Stimulated activated CD4-positive, alpha-beta T cell treated with anti-CD3 and anti-CD28 coated beads, TNF-alpha, amount 100 ng/mL, for 48 hours (primary cell): ENCODE measurements at regions not wholly inside any gene's neighbourhood (a gene's known extent, or its start where the extent isn't known, plus 50 kb on each side); places are given as distances from the start of the nearest gene placed in this dataset.
"Not testable (repeated sequence)": the region's sequence is repeated elsewhere in the genome, so short reads cannot be mapped to it uniquely, and the experiment has no call there.

Source experiments
- DNase-seq, 3 donors: peaks; one replicate each; pipeline ENCODE4 v3.0.0-alpha.2; 2020; ENCODE audit warnings: low read depth in 3 of 3

DNA sequence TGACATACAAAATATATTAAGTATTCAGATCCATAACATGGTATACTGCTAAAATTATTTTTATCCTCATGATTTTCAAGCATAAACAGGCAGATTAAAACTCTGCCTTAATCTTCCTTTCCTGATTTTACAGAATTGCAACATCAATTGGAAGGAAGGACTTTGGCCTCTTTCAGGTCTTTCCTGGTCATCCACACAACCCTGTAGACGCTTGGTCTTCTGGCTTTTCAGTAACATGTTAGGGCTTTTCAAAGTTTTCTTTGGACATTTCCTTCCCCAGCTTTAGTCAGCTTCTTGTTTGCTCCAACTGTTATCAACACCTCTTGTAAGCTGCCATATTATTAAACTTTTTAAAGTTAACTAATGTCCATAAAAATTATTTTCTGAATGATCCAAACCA is 1364.9 kb upstream of the NRXN1 start:
- DNase-seq, result no peak

DNA sequence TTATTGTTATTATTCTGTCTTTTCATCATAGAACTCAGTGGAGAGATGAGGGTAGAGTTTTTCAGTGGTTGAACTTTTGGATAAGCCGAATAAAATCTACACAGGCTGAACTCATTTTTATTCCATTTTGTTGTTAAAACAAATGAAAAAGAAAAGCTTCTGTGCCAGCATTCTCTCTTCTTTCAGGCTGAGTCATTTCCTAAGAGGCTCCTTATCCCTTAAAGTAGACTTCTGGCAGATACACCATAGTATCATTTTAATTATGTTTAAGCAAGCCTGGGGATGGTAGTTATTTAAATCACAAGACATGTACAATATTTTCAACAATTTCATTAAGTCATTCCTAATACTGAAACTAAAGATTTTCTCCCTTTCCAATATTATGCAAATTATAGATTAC is 1364.0 kb upstream of the NRXN1 start:
- no peak for DNase-seq

DNA sequence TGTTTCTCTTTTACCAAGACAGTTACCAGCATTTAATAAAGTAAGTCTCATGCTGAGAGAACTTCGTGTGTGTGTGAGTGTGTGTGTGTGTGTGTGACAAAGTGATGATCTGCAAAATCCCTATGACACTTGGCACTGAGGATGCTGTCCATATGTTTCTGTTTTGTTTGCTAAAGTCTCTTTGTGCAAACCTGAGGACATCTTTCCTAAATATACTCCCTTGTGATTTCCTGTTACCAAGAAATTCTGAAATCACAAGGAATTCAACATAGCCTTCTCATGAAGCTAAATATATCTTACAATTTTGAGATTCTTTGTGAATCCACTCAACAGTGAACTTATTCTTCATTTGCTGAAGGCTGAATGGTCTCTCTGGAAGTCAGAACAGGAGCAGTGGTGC is 1359.7 kb upstream of the NRXN1 start:
- DNase-seq, result no peak

DNA sequence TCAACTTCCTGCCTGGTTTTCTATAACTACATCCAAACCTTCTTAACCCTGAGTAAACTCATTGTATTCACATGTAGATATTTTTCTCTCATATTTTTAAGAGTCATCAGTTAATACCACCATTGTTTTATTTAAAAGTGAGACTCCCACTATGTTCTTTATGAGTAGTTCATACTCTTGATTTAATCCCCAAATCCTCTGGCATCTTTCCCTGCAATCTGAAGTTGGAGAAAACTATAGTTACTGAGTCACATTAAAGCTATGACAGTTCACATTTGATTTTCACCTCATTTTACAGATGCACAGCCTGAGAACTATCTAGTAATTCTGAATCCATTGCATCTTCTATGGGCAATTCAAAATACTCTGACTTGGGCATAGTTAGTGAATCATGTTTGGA is 1358.7 kb upstream of the NRXN1 start:
- no peak for DNase-seq

DNA sequence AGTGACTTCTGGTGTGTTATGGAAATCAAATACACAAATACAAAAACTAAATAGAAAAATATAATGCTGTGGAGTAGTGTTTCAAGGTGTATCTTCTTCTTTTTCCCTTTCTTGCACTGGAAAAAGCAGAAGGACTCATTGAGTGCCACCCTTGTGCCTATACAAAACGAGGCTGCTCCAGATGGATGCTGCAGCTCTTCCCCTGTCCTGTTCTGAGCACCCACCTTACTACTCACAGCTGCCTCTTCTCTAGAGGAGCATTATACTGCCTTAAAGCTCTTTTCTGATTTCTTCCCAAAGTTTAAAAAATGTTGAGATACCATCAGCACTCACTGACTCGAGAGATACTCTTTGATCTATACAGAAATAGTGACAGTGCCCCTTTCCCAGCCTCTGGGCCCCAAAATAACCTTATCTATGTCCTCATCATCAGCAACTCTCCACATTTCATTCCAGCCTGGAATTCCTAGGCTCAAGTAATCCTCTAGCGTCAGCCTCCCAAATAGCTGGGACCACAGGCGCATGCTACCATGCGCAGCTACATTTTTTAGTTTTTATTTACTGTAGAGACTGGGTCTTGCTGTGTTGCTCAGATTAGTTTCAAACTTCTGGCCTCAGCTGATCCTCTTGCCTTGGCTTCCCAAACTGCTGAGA is 1356.1 kb upstream of the NRXN1 start:
- no peak for DNase-seq

DNA sequence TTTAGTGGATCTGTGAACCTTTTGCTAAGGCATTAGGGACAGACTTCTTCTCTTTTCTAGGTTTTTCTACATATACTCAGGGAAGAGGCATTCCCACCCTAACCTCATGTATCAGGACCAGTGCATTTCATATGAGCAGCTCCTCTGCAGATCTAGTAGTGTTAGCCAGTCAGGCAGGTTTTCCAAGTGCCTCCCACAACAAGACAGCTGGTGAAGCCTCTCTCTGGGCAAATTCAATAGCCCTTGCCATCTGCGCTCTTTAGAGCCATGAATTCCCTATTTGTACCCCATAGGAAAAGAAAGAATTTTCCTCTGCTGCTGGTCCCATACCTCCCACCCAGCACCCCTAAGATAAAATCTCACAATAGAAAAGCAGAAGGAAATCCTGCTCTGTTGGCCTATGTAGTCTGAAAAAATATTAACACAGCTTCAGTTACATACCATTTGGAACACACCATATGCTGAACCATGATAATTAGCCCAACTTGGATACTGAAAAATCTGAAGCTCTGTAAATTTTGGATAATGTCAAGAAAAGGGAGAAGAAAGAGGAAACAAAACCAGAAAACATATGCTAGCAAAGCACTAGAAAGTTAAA is 1354.6 kb upstream of the NRXN1 start:
- DNase-seq, result no peak

DNA sequence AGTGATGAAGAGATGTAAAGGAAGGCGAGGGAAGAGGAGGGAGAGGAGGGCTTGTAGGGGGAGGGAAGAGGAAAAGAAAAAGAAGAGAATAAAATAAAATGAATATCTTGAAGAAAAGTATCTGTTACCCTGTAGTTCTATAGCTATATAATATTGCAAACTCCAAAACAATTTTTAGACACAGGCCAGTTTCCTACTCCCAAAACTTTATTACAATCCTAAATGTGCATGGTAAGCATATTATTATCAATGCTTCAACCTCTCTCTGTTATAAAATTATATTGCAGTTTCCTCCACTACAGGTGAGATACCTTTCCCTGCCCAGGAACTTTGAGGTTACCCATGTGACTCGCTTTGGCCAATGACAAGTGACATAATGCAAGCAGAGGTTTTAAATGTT is 1351.6 kb upstream of the NRXN1 start:
- no peak for DNase-seq

DNA sequence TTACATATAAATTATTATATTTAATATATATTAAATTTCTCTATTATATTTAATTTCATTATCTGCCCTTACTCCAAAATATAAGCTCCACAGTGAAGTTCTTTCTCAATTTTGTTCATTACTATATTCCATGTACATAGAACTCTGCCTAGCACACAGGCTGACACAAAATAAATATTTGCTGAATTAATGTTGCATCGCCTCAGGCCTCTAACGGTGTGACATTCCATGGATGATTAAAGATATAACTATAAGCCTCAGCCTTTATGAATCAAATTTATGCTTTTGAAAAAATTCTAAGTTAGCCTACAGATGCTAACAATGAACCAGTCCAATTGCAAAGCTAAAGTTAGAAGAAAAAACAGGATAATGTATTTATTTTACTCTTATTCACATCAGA is 1337.2 kb upstream of the NRXN1 start:
- no peak for DNase-seq

DNA sequence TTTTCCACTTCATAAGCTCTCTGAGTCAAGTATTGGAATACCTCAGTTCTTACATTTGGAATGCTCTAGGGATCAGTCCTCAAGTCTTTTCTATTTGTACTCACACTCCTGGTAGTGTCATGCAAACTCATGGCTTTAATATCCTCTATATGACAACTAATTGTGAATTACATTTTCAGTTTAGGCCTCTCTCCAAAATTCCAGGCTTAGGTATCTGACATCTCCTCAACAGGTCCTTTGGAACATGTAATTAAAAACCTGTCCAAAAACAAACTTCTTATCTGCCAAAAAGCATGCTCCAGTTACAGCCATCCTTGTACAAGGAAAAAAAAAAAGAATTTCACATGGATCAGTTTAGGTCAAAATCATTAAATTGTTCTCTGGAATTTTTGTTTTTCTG is 1336.2 kb upstream of the NRXN1 start:
- DNase-seq, result no peak

DNA sequence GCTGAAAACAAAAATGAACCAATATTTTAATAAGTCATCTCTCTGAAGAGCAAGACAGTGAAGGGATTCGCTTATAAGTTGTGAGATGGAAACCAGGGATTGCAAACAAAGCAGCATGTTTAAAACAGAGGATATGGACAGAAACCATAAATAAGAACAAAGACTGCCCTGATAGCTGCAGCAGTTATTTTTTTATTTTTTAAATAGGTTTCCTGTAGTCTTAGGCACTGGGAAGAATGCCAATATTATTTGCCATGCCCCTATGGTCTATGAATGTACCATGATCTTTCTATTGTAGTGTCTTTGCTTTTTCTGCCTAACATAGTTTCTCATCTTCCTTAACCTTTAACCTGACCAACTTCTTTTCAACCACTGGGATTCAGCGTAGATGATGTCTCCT is 1334.0 kb upstream of the NRXN1 start:
- DNase-seq, result no peak

DNA sequence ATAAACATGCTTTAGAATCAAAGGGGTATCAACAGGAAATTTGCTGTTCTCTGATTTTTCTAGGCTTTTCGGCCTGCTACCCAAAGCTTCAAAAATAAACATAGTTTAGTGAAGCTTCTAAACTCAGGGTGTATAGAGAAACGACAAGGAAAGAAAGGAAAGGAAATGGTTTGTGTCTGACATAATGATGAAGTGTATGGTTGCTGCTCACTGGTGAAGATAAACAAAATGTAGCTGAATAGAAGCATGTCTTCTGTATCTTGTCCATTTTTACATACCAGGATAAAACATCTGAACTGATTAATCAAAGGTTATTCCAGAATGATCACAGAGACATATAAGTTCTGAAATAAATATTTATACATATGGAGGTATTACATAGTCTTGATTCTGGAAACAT is 1324.6 kb upstream of the NRXN1 start:
- no peak for DNase-seq

DNA sequence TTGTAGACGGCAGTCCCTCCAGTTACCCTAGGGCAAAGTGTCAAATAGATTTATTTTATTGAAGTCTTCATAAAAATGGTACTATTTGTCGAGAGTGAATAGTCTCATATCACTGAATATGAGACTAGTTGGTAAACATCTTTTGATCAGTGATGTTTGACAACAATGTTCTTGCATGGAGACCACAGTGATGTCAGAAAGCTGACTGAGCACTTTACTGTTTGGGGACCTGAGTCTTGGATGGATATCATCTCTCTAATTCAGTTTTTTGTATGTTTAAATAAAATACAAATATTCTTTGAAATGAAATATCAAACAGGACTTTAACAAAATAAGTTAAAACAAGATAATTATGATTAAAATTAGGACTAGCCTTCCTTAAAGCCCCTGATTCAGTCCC is 1315.4 kb upstream of the NRXN1 start:
- DNase-seq, result no peak

DNA sequence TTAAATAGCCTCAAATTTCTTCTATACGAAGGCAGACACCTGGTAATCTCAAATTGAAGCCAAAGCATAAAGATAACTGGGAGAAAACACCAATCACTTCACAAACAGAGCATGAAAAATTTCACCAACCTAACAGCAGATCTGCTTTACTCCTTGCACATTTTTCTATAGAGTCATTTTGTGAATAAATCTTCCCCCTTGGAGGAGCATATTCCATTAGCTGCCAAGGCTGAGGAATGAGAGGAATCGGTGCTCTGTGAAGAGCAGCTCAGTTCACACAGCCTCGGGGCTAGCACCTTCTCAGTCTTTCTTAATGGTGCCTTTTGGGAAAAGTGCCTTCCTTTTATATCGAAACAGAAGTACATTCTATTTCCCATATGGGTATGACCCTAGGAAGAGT is 1313.7 kb upstream of the NRXN1 start:
- DNase-seq, result no peak

DNA sequence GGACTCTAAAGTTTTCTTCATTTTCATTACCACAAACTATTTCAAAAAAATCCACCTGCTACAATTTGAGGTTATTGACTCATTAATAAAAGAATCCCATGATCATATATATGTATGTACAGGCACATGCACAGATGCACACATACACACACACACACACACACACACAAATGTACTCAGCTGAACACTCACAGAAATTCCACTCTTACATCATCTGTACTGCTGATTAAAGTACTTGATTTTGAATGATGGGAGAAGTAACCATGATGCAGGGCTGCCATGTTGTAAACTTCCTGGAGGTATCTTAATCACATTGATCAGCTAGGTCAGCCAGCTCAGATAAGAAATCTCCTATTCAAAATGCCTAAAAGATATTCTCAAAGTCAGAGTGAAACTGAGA is 1313.2 kb upstream of the NRXN1 start:
- DNase-seq, result no peak

DNA sequence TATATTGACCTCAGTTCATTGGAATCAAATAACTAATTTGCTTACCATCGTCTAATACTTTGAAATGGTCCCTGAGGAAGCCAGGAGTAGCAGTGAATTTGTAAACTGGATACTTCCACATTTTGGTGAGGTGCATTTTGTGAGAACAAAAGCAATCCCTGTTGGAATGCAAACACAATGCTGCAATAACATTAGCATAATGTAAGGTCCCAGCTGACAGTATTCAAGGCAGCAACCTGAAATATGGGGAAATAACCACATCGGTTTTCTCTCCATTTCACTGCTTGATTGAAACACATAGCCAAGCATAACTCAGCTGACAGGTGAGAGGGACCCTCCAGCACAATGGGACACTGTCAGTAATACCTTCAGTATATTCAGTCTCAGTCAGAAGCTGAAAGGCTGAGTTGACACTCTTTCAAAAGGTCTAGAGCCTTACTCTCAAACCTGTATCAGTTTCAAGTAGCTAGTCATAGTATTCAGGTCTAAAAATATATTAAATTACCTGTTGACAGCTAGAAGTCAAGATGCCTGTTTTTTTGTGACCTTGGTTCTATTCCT is 1311.9 kb upstream of the NRXN1 start:
- no peak for DNase-seq

DNA sequence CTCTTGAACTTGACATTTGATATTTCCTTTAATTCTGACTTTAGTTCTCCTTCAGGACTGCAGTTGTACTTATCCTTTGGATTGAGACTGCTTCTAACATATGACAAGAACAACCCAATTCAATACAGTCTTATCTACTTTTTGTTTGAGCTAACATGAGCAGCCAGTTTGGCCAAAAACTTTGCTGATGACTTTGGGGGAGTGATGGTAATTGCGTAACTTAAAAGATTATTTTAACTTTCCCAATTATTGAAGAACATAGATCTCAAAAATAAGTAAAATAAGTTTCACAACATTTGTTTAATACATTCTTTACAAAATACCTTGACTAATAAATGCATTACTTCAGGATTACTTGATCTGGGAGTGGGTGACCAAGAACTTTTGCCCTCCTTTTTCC is 1311.1 kb upstream of the NRXN1 start:
- DNase-seq, result no peak

DNA sequence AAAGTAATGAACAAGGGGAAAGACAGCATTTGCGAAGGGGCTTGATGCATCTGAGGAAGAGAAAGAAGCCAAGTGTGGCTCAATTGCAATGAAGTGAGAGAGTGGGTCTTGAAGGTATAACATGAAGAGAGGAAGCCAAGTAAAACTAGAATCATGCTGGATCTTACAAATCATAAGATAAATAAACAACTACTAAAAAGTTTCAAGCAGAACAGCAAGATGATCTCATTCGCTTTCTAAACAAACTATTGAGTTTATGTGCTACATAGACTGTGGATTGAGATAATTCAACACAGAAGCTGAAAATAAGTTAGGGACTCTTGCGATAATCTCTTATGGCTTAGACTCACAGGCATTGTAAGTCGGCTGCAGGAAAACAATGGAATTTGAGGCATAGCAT is 1310.5 kb upstream of the NRXN1 start:
- DNase-seq, result no peak

DNA sequence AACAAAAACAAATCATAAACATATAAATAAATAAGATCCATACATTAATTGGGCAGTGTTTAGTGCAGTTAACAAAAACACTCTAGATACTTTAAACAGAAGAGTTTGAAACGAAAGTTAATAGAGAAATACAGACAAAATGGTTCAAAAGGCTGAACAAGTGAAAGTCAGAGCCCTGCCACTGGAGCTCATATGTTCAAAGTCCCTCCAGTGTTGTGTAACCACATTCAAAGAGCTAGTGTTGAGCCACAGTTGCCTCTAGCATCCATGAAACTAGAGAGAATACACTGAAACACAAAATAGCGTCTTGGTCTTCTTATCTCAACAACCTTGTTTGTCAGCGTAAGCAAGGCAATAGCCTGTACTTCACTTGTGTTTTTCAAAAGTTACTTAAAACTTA is 1309.8 kb upstream of the NRXN1 start:
- no peak for DNase-seq

DNA sequence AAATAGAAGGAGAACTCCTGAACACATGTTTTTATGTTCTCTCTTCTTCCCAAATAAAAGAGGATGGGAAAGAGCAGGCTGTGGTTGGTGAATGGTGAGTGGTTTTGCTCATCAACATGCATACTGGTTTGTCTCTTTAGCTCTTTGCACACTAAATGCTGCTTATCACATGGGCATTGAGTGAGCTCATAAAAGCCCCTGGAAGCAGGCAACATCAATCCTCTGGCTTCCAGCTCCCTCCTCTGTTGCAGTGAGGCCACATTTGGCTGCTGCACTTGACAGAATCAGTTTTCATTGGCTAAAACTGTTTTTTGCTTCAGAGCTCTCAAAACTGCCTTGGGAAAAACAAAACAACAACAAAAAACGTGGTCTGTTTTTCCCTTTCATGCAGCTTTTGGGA is 1308.2 kb upstream of the NRXN1 start:
- no peak for DNase-seq

DNA sequence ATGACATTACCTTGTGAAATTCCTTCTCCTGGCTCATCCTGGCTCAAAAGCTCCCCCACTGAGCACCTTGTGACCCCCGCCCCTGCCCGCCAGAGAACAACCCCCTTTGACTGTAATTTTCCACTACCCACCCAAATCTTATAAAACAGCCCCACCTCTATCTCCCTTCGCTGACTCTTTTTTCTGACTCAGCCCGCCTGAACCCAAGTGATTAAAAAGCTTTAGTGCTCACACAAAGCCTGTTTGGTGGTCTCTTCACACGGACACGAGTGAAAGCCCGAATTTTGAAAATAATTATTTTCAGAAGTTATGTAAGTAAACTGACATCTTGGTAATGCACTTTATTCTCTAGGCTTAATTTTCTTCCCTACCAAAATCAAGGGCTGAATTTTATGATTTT is 1305.9 kb upstream of the NRXN1 start:
- DNase-seq, result not testable (repeated sequence)

DNA sequence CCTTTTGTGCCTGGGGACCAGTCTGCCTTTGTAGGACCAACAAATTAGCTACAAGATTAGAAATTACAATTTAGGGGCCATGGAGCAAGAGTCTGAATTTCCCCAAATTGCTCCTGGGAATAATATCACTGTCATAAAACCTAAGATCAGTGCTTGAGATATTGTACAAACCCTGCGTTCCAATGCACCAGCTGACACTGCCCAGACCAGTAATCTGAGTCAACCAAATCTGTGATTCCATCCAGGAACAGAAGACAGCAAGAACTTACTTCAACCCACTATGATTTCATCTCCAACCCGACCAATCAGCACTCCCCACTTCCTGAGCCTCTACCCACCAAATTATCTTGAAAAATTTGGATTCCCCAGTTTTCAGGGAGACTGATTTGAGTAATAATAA is 1305.0 kb upstream of the NRXN1 start:
- DNase-seq, result no peak

DNA sequence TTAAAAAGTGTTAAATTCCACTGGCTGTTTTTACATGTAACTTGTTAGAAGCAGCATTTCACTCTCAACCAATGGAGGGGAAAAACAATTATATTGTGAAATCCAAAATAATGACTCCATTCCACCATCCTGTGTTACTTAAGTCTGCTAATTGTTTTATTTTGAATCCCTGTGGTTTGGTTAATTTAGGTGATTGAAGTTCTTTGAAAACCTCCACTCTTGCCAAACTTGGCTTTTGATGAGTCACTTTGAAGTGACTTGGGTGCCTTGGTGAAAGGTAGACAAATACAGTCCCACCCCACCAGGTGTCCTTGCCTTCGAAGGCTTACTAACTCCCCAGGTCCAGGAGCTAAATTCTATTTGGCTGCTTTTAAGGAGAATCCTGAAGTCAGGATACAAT is 1303.8 kb upstream of the NRXN1 start:
- DNase-seq, result no peak

DNA sequence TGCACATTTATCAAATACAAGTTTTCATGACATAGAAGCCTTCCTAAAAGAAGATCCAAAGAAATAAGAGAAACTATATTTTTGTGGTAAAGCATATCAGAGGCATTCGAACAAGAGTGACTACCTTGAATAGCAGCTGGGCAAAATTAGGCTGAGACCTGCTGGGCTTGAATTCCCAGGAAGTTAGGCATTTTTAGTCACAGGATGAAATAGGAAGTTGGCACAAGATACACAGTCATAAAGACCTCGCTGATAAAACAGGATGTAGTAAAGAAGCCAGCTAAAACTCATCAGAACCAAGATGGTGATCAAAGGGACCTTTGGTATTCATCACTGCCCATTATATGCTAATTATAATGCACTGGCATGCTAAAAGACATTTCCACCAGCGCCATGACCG is 1302.3 kb upstream of the NRXN1 start:
- DNase-seq, result no peak

DNA sequence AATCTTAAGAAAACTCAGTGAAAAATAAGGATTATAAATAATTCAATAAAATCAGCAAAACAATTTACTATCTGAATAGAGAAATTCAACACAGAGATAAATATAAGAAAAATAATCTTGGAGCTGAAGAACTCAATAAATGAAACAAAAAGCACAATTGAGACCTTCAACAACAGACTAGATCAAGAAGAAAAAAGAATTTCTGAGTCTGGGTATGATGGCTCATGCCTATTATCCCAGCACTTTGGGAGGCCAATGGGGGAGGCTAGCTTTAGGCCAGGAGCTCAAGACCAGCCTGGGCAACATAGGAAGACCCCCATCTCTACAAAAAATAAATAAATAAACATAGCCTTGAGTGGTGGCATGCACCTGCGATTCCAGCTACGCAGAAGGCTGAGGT is 1295.7 kb upstream of the NRXN1 start:
- no peak for DNase-seq
